GM21619 (cell line): ENCODE measurements at regions not wholly inside any gene's neighbourhood (a gene's known extent, or its start where the extent isn't known, plus 50 kb on each side); places are given as distances from the start of the nearest gene placed in this dataset.
"Not testable (repeated sequence)": the region's sequence is repeated elsewhere in the genome, so short reads cannot be mapped to it uniquely, and the experiment has no call there.

Experiments used
- ATAC-seq: cut with Tn5 transposase; IDR thresholded peaks from one replicate; pipeline ENCODE4 v1.9.1; 2021; ENCODE audit not compliant: unreplicated experiment

DNA sequence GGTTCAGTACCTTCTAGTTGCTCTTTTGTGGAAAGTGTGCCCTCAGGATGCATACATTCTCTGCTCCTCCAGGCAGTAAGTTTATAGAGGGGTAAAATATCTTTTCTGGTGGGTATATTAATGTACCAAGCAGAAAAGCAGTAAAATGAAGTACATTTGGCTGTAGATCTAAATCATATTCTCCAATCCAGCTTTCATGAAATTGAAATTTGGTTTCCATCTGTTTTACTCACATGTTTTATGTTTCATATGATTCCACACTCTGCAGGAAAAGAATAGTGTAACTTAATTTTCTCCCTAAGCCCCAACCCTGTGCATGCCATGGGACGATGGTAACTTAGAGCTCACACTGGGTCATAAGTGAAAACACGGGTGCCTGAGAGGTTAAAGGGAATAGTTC is 172.3 kb downstream of the AKAIN1 start:
- ATAC-seq = no peak

DNA sequence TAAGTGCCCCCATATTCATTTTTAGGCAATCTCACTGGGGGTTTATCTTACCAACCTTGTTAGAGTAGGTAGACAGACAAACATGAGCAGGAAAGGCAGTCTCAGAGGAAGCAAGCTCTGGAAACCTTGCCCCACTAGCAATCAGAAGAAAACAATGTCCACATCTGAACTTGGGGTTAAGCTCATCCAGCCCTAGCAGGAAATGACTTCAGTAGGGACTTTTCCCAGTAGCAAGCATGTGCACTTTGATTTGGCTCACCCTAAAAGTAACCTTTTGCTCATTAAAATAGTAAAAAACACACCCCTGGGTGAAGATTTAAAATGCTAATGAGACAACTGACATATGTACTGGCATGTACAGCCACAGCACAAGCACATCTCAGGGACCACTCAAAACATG is 175.5 kb downstream of the AKAIN1 start:
- ATAC-seq = no peak

DNA sequence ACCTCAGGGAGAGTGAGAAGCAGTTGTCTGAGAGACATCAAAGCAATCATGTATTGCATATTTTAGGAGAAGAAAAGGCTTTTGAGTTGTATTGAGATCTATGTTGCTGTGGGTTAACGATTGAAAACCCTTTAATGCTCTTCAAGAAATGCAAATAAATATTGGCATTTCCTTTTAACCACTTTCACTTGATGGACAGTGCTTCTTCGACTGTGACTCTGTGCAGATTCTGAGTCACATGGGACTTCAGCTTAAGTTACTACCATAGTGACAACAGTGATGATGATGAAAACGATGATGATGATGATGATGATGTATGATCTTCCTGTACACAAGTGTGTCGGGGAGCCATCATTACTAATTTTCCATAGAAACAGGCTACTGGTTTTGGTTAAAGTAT is 181.8 kb downstream of the AKAIN1 start:
- no peak for ATAC-seq

DNA sequence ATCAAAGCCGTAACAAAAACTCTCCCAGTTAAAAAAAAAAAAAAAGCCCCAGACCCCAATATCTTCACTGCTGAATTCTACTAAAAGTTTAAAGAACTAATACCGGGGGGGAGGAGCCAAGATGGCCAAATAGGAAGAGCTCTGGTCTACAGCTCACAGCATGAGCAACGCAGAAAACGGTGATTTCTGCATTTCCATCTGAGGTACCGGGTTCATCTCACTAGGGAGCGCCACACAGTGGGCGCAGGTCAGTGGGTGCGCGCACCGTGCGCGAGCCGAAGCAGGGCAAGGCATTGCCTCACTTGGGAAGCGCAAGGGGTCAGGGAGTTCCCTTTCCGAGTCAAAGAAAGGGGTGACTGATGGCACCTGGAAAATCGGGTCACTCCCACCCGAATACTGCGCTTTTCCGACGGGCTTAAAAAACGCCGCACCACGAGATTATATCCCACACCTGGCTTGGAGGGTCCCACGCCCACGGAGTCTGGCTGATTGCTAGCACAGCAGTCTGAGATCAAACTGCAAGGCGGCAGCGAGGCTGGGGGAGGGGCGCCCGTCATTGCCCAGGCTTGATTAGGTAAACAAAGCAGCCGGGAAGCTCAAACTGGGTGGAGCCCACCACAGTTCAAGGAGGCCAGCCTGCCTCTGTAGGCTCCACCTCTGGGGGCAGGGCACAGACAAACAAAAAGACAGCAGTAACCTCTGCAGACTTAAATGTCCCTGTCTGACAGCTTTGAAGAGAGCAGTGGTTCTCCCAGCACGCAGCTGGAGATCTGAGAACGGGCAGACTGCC is 192.8 kb downstream of the AKAIN1 start:
- ATAC-seq = not testable (repeated sequence)

DNA sequence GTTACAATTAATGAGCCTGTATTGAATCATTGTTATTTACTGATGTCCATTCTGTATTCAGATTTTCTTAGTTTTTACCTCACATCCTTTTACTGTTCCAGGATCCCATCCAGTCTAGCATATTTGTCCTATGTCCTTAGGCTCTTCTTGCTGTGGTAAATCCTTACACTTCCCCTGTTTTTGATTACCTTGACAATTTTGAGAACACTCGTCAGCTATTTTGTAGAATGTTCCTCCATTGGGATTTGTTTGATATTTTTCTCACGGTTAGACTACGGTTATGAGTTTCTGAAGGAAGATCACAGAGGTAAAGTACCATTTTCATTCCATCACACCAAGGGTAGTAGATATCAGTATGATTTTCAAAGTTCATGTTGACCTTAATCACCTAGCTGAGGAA is 202.3 kb downstream of the AKAIN1 start:
- ATAC-seq = no peak

DNA sequence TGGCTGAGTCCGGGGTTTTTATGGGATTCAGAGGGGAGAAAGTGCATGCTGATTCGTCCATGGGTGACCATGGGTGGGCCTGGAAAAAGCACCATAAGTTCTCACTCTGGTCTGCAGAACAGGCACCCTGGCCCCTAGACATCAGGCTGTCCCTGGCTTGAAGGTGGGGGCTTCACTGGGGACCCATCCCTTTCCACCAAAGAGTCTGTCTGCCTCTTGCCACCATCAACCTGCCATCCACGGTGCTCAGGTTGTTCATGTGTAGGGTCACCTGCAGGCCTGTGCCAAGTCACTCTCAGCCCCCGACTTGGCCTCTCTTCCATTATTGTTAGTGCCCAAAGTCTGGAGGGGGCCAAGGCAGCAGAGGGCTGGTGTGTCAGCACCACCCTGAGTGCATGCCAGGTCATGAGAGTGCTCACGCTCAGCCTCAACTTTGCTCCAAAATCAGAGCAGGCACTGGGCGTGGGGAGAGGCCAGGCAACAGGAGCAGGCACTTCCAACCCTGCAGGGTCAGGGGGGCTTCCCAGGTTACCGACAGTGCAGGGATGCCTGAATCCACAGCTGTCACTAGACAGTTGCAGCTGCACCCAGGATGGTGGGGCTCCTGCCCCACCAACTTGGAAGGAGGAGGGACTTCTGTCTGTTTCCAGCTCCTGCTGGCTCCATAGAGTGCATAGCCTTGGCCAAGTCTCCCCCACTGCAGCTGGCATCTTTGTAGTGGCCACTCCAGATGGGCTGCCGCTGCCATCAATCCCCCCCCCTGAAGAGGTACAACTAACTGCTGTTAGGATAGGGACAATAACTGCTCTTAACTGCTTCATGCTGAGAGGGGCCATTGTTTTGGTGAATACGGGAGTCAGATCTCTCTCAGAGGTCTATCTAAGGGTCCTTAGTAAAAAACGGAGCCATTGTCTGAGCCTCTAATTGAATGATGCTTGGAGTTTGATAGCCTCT is 209.3 kb downstream of the AKAIN1 start:
- no peak for ATAC-seq

DNA sequence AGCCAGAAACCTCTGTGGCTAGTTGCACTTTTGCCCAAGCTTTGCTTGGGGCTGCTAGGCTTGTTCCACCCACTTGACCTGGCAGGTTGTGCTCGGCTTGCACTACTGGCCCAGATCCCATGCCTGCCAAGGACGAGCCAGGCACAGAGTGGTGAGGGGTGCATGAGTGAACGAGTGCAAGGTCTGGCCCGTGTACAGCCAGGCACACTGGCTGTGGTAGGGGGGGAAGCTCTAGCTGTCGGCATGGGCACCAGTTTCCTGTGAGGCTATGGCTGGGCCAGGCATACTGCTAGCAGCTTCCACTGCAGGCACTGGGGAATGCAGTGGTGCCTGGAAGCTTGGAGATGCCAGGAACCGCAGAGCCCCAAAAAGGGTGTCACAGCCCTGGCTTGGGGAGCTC is 210.4 kb downstream of the AKAIN1 start:
- no peak for ATAC-seq

DNA sequence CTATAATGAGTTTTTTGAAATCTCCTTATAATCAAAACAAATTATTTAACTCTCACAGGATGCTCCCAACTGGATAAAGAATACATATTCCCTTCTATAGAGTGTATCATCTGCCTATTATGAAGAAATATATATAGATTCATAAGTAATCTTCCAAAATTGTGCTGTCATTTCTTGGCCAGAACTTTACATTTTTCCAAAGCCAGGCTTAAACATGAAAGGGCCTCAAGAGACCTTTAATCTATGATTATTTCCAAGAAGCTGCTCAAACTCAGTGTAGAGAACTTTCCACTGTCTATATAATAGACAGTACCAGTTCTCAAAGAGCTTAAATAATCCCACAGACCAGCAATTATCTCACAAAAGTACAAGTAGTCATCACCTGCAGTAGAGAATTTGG is 211.0 kb downstream of the AKAIN1 start:
- ATAC-seq = no peak

DNA sequence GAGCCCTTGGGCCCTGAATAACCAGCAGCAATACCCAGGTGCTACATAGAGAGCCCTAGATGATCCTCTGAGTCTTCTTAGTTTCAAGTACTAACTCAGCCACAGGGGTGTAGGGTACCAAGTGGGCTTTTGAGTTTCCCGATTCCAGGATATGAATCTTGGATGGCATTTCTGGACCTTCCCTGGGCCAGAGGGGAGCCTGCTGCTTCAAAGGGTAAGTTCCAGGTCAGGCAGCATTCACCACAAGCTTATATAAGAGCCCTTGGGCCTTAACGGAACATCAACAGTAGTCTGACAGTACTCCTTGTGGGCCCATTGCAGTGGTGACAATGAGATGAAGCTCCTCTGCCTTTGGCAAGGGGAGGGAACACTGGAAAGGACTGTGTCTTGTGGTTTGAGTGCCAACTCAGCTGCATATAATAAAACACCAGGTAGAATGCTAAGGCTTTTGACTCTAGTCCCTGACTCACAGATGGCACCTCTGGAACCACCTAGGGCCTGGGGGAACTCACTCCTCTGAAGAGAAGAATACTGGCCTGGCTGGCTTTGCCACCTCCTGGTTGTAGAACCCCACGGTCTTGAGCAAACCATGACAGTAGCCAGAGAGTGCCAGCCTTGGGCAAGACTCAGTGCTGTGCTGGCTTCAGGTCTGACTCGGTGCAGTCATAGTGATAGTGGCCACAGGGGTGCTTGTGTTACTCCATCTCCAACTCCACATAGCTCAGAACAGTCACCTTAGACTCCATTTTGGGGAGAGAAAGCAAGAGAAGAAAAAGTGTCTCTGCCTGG is 235.7 kb downstream of the AKAIN1 start:
- no peak for ATAC-seq

DNA sequence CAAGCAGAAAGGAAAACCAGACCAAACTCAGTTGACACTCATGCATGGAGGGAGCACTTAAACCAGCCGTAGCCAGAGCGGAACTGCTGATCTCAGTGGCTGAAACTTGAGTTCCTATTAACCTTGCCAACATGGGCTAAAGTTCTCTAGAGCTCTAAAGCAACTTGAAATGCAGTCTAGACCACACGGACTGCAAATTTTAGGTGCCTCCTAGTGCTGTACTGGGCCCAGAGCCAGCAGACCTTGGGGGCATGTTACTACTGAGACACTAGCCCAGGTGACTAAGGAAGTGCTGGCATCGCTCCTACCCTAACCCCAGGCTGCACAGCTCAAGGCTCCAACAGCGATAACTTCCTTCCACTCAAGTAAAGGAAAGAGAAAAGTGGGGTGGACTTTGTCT is 236.5 kb downstream of the AKAIN1 start:
- ATAC-seq = no peak

DNA sequence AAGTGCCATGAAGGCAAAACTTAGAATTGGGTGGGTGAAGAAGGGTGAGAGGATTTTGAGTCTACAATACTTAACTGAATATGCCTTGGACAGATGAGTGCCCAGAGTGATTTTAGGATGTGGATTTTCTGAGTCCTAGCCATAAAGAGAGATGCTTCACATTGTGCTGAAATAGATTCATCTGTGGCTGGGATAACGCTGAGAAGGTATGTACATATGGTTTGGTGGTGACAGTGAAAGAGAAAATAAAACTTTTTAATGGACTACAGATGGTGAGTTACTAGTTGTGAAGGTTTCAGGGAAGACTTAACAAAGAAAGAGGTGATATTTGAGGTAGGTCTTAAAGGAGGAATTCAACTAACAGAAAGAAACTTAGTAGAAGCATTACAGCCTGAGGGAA is 265.8 kb downstream of the AKAIN1 start:
- ATAC-seq = no peak

DNA sequence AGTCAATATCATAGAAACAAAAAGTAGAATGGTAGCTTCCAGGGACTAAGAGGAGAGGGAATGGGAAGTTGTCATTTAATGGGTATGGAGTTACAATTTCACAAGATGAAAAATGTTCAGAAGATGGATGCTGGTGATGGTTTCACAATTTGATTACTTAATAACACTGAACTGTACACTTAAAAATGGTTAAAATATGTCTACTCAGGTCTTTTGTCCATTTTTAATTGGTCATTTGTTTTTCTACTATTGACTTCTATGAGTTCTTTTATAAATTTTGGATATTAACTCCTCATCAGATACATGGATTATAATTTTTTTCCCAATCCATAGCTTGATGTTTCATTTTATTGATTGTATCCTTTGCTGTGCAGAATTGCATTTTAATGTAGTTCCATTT is 275.5 kb downstream of the AKAIN1 start:
- no peak for ATAC-seq

DNA sequence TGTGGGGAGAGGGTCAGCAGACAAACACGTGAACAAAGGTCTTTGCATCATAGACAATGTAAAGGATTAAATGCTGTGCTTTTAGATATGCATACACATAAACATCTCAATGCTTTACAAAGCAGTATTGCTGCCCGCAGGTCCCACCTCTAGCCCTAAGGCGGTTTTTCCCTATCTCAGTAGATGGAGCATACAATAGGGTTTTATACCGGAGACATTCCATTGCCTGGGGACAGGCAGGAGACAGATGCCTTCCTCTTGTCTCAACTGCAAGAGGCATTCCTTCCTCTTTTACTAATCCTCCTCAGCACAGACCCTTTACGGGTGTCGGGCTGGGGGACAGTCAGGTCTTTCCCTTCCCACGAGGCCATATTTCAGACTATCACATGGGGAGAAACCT is 279.5 kb downstream of the AKAIN1 start:
- not testable (repeated sequence) for ATAC-seq

DNA sequence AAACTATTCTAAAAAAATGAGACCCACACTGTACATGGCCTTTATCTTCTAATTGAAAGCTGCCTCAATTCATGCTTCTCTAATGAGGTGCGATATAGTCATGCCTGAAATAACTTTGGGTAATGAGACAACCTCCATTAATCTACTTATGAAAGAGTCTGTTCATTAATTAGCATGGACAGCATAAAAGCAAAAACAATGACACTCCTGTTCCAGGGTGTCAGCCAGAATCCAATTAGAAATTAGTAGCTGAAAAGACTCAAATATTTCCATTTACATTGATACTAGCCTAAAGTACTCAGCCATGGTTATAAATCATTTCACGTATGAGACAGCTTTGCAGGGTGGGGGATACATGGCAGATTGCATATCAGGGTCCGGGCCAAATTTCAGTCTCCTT is 288.7 kb downstream of the AKAIN1 start:
- no peak for ATAC-seq

DNA sequence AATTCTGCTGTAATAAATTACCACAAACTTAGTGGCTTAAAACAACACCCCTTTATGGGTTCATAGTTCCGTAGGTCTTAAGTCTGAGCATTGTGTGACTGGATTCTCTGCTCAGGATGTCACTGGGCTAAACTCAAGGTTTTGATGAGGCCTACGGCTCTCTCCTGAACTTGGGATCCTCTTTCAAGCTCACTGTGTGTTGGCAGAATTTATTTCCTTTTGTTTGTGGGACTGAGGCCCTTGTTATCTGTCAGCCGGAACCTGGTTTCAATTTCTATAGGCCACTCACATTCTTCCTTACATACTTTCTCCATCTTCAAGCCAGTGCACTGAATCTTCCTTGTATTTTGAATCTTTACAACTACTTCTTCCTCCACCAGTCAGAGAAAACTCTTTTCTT is 290.2 kb downstream of the AKAIN1 start:
- ATAC-seq = no peak

DNA sequence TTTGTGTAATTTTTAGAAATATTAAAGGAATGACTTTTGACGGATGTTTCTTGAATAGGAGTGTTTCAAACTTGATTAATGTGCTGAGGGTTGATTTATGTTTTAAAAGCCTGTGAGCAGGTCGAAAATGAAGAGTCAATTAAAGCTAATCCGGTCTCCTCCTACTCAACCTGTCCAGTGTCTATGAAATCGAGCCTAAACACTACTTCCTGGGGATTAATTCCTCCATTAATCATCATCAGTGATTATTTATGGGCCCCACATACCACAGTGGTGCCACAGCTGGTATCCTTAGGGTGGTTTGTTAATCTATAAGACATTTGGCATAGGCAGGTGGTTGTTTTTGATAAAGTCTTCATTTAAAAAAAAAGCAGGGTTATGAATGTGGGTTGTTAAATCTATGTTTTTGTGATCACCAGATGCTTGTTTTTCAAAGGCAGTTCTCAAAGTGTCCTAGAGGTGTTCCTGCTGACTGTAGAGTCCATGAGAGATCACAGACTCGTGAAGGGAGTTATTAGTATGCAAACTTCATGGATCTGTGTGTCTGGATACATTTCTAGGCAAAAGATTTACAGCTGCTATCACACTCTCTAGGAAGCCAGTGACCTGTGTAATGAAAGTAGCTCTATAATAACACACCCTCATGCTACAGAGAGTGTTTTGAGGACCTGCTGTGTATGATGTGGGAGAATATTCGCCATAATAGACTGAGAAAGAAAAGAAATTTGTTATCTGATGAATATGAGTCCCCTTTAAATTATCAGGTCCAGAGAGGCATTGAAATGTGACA is 308.6 kb downstream of the AKAIN1 start:
- ATAC-seq = no peak

DNA sequence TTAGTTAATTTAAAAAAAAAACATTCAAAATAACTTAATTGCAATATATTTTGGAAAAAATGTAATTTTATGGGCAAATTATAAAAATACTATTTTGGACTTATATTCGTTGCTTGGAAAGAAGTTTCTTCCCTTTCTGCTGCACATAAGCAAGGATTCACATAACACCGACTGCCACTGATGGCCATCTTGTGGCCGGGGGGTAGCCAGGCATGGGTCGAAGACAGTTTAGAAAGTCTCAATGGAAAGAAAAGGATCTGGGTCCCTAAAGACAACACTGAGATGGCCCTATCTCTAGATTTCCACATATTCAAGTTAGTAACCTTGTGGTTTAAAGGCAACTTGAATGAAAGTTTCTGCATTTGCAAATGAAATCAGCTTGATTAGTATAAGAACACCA is 318.6 kb downstream of the AKAIN1 start:
- ATAC-seq = no peak

DNA sequence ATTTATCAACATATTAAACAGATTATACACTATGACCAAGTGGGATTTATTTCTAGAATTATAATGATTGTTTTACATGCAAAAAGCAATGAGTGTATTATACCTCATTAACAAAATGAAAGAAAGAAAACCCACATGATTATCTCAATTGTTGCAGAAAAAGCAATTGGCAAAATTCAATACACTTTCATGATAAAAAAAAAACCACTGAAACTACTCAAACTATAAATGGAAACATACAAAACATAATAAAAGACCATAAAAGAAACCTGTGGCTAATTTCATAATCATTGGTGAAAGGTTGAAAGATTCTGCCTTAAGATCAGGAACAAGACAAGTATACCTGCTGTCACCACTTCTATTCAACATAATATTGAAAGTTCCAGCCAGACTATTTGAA is 325.9 kb downstream of the AKAIN1 start:
- no peak for ATAC-seq

DNA sequence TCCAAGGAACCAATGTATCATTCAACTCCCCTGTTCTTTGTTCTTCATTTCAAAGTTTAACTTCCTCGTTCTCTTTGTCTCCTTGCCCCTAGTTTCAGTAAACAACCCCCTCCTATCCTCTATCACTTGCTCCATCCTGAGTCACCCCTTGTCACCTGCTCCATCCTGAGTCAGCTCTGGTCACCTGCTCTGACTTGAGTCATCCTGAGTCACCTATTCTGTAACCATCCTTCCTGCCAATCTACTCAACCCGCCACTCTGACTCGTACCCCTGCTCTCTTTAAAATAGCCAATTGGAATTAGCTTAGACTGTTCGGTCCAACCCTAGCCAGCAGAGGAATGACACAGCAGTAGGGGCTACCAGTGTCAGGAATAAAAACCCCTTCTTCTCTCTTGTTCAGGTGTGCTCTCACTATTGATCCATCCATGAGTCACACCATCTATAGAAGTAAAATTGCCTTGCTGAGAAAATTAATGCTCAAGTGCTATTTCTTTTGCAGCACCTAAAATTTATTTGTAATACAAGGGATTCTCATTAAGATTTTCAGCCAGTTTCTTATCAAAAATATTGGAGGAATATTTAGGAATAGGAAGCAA is 326.8 kb downstream of the AKAIN1 start:
- no peak for ATAC-seq

DNA sequence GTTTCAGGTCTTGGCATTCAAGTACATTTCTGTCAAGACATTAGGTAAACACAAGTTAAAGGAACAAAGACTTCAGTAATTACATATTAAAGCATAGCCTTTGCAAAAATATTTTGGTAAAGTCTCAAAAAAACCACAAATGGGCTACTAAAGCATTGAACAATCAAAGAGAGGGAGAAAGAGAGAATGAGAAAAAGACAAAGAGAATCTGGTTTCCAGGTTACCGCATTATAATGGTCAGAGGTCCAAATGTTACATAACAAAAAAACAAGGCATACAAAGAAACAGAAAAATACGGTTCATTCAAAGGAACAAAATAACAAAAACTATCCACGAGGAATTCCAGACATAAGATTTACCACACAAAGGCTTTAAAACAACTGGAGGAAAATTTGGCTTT is 327.9 kb downstream of the AKAIN1 start:
- no peak for ATAC-seq
